ENCODE measurements at regions not wholly inside any gene's neighbourhood (a gene's known extent, or its start where the extent isn't known, plus 50 kb on each side); places are given as distances from the start of the nearest gene placed in this dataset.

- TF ChIP-seq POLR2A (IDR thresholded peaks at IDR 0.05) (no peak), CTCF (IDR thresholded peaks at IDR 0.05) (no peak)
Measured at GRCh38 chr4:184270808-184271413, 53.2 kb upstream of the ENPP6 start.
